ENCODE measurements at regions not wholly inside any gene's neighbourhood (a gene's known extent, or its start where the extent isn't known, plus 50 kb on each side); places are given as distances from the start of the nearest gene placed in this dataset.

DNA sequence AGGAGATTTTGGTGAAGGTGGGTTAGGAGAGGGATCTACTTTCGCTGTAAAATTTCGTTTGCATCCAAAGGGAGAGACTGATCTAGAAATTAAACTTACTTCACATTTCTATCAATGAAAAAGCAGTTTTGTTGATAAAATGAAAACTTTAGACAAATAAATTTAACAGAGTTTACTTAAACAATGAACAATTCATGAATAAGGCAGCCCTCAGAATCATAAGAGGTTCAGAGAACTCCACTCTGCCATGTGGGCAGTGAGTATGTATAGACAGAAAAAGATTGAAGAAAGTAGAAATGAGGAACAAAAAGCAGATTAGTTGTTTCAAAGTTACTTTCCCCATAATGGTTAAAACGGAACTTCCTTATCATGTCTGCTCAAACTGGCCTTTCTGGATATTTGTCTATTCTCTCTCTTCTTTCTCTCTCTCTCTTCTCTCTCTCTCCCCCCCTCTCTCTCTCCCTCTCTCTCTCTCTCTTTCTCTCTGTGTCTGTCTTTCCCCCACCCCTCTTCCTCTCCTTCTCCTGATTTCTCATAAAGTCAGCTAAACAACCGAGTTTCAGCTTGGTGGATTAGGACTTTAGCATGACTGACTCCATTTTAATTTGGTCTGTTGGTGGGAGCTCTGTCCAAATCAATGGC lies 248.9 kb downstream of the TJP1 start:
- no peaks in the 10 kb centered on the region for H3K9me1 ChIP-seq (replicated peaks; ENCODE audit: control insufficient read depth, extremely low read depth, insufficient read depth, low read length)
- H3K9me3 ChIP-seq (replicated peaks; ENCODE audit: control insufficient read depth, insufficient read depth, low read length): no peaks in the 10 kb centered on the region
- no peak overlapping the region for H3K4me2 ChIP-seq (ENCODE audit: insufficient read depth, low read length)
- intact Hi-C loops (cut with micrococcal nuclease): no loop called here
- DNase-seq (ENCODE audit: low read depth, low spot score) (no peak), FAIRE-seq (no peak)
- no peaks in the 10 kb centered on the region for H4K20me1 ChIP-seq (replicated peaks; ENCODE audit: control insufficient read depth, extremely low read depth, insufficient read depth, low read length)
- ChIA-PET POLR2A (no interaction called here), CTCF (no interaction called here)
- TF ChIP-seq, protein P1, sequence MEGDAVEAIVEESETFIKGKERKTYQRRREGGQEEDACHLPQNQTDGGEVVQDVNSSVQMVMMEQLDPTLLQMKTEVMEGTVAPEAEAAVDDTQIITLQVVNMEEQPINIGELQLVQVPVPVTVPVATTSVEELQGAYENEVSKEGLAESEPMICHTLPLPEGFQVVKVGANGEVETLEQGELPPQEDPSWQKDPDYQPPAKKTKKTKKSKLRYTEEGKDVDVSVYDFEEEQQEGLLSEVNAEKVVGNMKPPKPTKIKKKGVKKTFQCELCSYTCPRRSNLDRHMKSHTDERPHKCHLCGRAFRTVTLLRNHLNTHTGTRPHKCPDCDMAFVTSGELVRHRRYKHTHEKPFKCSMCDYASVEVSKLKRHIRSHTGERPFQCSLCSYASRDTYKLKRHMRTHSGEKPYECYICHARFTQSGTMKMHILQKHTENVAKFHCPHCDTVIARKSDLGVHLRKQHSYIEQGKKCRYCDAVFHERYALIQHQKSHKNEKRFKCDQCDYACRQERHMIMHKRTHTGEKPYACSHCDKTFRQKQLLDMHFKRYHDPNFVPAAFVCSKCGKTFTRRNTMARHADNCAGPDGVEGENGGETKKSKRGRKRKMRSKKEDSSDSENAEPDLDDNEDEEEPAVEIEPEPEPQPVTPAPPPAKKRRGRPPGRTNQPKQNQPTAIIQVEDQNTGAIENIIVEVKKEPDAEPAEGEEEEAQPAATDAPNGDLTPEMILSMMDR (IDR thresholded peaks at IDR 0.05; ENCODE audit: extremely low read depth in 1 of 2, insufficient read depth in 1 of 2, low read depth in 1 of 2, low read length in 2 of 2): no peak
- TF ChIP-seq, protein P2, sequence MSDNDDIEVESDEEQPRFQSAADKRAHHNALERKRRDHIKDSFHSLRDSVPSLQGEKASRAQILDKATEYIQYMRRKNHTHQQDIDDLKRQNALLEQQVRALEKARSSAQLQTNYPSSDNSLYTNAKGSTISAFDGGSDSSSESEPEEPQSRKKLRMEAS (IDR thresholded peaks at IDR 0.05; ENCODE audit: insufficient read depth, insufficient read length): no peak
- TF ChIP-seq EZH2 (IDR thresholded peaks at IDR 0.05; ENCODE audit: borderline replicate concordance, low read depth, low read length, severe bottlenecking) (no peak), POLR2A (IDR thresholded peaks at IDR 0.05; ENCODE audit: low read depth, low read length) (no peak), FOS (IDR thresholded peaks at IDR 0.05; ENCODE audit: borderline replicate concordance, insufficient read depth, low read length) (no peak), MYC (IDR thresholded peaks at IDR 0.05; ENCODE audit: low read depth, low read length) (no peak), GATA2 (IDR thresholded peaks at IDR 0.05; ENCODE audit: insufficient read depth, insufficient read length, low read depth, low read length) (no peak), JUN (IDR thresholded peaks at IDR 0.05; ENCODE audit: borderline replicate concordance, insufficient read depth, insufficient read length, low read depth) (no peak), POLR2AphosphoS5 (IDR thresholded peaks at IDR 0.05; ENCODE audit: insufficient read depth, low read depth, low read length) (no peak)
- dilution Hi-C loops (cut with MboI; ENCODE audit: extremely low pct_ligation_motif_present, low sequenced_read_pairs): no loop called here
- H3K9ac ChIP-seq (replicated peaks; ENCODE audit: extremely low read depth, insufficient read depth, low read length): no peak overlapping the region
- no TSS peak for BruUV-seq (replicated peaks)
- no peaks in the 10 kb centered on the region for H3K79me2 ChIP-seq (ENCODE audit: control insufficient read depth, insufficient read depth, low read length)
- no peak overlapping the region for H2AFZ ChIP-seq (ENCODE audit: low read depth, low read length)
- H3K4me3 ChIP-seq (replicated peaks in 1 of 3; ENCODE audit: insufficient read depth in 1 of 3, low read depth in 1 of 3, low read length in 3 of 3): no peak overlapping the region
- H3K4me1 ChIP-seq (ENCODE audit: control insufficient read depth, extremely low read depth, insufficient read depth, low read length): peaks cover 12% of the 10 kb centered on the region
- H3K27me3 ChIP-seq (ENCODE audit: control insufficient read depth in 2 of 2, insufficient read depth in 2 of 2, low read length in 2 of 2): peaks cover 37 to 57% of the 10 kb centered on the region in 2 experiments
- no peaks in the 10 kb centered on the region for H3K36me3 ChIP-seq (ENCODE audit: control insufficient read depth in 2 of 2, extremely low read depth in 1 of 2, insufficient read depth in 2 of 2, low read length in 2 of 2)
- no peak overlapping the region for H3K27ac ChIP-seq (ENCODE audit: insufficient read depth, low read depth, low read length)
